Pancreas (tissue), 10 donors: ENCODE measurements at regions not wholly inside any gene's neighbourhood (a gene's known extent, or its start where the extent isn't known, plus 50 kb on each side); places are given as distances from the start of the nearest gene placed in this dataset.

Experiments
- ATAC-seq, 4 donors: fragments of 200-7000 bp; cut with Tn5 transposase; one replicate each; pipeline versions ENCODE4 v1.8.0 to v1.9.1; 2020; ENCODE audit warnings: mild to moderate bottlenecking in 4 of 4, moderate library complexity in 4 of 4
- DNase-seq, 6 donors: peaks; one replicate each; pipeline ENCODE4 v3.0.0-alpha.2; 2020
- FAIRE-seq: peaks from 2 replicates; lab custom pipeline; 2012; peaks lifted over from hg19 to GRCh38; lab: Jason Lieb, UNC
- H3K27ac ChIP-seq, 4 donors: fragments of 200-600 bp; sonication (generic); 1 replicate in 3 of 4; 2 replicates in 1 of 4; pipeline versions ENCODE4 v1.5.0 to v1.8.0; 2020
- H3K27me3 ChIP-seq, 4 donors: fragments of 200-600 bp; one replicate each; pipeline ENCODE4 v1.8.0; 2021
- H3K36me3 ChIP-seq, 3 donors: fragments of 200-600 bp; sonication (generic) in 1 of 3; one replicate each; pipeline versions ENCODE4 v1.5.0 to v1.8.0; 2020 to 2021
- H3K4me1 ChIP-seq, 3 donors: fragments of 200-600 bp; one replicate each; pipeline ENCODE4 v1.8.0; 2021
- H3K4me3 ChIP-seq, 4 donors: fragments of 200-600 bp; sonication (generic) in 2 of 4; one replicate each; pipeline versions ENCODE4 v1.5.0 to v1.8.0; 2020 to 2021
- H3K9me3 ChIP-seq, 4 donors: fragments of 200-600 bp; one replicate each; pipeline ENCODE4 v1.8.0; 2021
- CTCF ChIP-seq, 4 donors: fragments of 200-600 bp; sonication (generic) in 3 of 4; IDR thresholded peaks; one replicate each; pipeline versions ENCODE4 v1.5.0 to v1.8.0; 2021; ENCODE audit warnings: antibody characterized with exemption in 4 of 4
- WGBS, 2 donors: extraction: QIAGEN DNeasy Blood & Tissue Kit; methylation state at CpG; one replicate each; pipeline ENCODE4 v1.1.7; 2013; 5-methylcytosine and 5-hydroxymethylcytosine counted together
- intact Hi-C, 3 donors: fragments of 100-400 bp; cut with DNase I; formaldehyde crosslinking; loops; one replicate each; pipeline versions ENCODE4 v1.11.1 to v1.14.2; 2022
- donor health status: healthy with polysubstance abuse.
- donor health status: DM: no; HTN: no; CAD: no; lungs with moderate emphysema.
- donor health status: DM: no; HTN: no; CAD: no.
- donor health status: control.
- donor health status: control.
- donor health status: Bipolar disorder and iron deficiency.
- donor health status: DM: yes; HTN: yes; CAD: no.
- donor health status: DM: no; HTN: no; CAD: no.
- donor health status: DM: no; HTN: no; CAD: no.
- donor health status: DM: yes; HTN: yes; CAD: no.

GRCh38 chr2:105473011-105473410 lies 74.2 kb upstream of the FHL2 start:
- Histone ChIP-seq H3K4me1 (no peaks in the 10 kb centered on the region), H3K4me3 (no peak overlapping the region), H3K36me3 (no peaks in the 10 kb centered on the region), H3K27me3 (no peaks in the 10 kb centered on the region), H3K9me3 (no peaks in the 10 kb centered on the region), H3K27ac (no peak overlapping the region)
- intact Hi-C loops, result no loop called here
- FAIRE-seq (no peak), ATAC-seq (no peak), DNase-seq (no peak)
- 79 to 80% methylated on average over 5 of the region's 5 CpGs for WGBS, 2 donors
- TF ChIP-seq CTCF (IDR thresholded peaks at IDR 0.05), result no peak

- intact Hi-C loops, result no loop called here
- TF ChIP-seq CTCF (IDR thresholded peaks at IDR 0.05), result no peak
- no peaks in the 10 kb centered on the region for H3K9me3 ChIP-seq
- ATAC-seq, result no peak
- H3K4me1 ChIP-seq, result no peaks in the 10 kb centered on the region
- H3K36me3 ChIP-seq, result no peaks in the 10 kb centered on the region
- no peak for FAIRE-seq
- no peaks in the 10 kb centered on the region for H3K27me3 ChIP-seq
- H3K4me3 ChIP-seq, result no peak overlapping the region
- no peak for DNase-seq
- no peak overlapping the region for H3K27ac ChIP-seq
- WGBS, 2 donors, result 69 to 73% methylated on average over 5 of the region's 5 CpGs
Measured at GRCh38 chr2:105470979-105471378, 72.1 kb upstream of the FHL2 start.

GRCh38 chr2:105469781-105470180 lies 70.9 kb upstream of the FHL2 start:
- ATAC-seq (no peak), DNase-seq (no peak), FAIRE-seq (no peak)
- Histone ChIP-seq H3K9me3 (no peaks in the 10 kb centered on the region), H3K27ac (no peak overlapping the region), H3K27me3 (no peaks in the 10 kb centered on the region), H3K36me3 (no peaks in the 10 kb centered on the region), H3K4me1 (no peaks in the 10 kb centered on the region), H3K4me3 (no peak overlapping the region)
- WGBS, 2 donors, result 84 to 88% methylated on average over 8 of the region's 8 CpGs
- intact Hi-C loops, result no loop called here
- TF ChIP-seq CTCF (IDR thresholded peaks at IDR 0.05), result no peak

GRCh38 chr2:105468582-105469042 lies 69.8 kb upstream of the FHL2 start:
- Histone ChIP-seq H3K27me3 (no peaks in the 10 kb centered on the region), H3K27ac (no peak overlapping the region), H3K4me3 (no peak overlapping the region), H3K36me3 (no peaks in the 10 kb centered on the region), H3K4me1 (no peaks in the 10 kb centered on the region), H3K9me3 (no peaks in the 10 kb centered on the region)
- no peak for DNase-seq
- intact Hi-C loops, result no loop called here
- no peak for FAIRE-seq
- no peak for ATAC-seq
- TF ChIP-seq CTCF (IDR thresholded peaks at IDR 0.05), result no peak
- 80 to 82% methylated on average over 8 of the region's 8 CpGs for WGBS, 2 donors

GRCh38 chr2:105464325-105464724 lies 65.5 kb upstream of the FHL2 start:
- FAIRE-seq (no peak), DNase-seq (no peak), ATAC-seq (no peak)
- TF ChIP-seq CTCF (IDR thresholded peaks at IDR 0.05), result no peak
- Histone ChIP-seq H3K4me3 (no peak overlapping the region), H3K9me3 (no peaks in the 10 kb centered on the region), H3K27ac (no peak overlapping the region), H3K36me3 (no peaks in the 10 kb centered on the region), H3K4me1 (peaks cover 0 to 3% (median 0%) of the 10 kb centered on the region in 3 donors), H3K27me3 (no peaks in the 10 kb centered on the region)
- intact Hi-C loops, result no loop called here
- 86 to 94% methylated on average over 2 of the region's 2 CpGs for WGBS, 2 donors
